ENCODE measurements at regions not wholly inside any gene's neighbourhood (a gene's known extent, or its start where the extent isn't known, plus 50 kb on each side); places are given as distances from the start of the nearest gene placed in this dataset.

- no peak for DNase-seq (ENCODE audit: low spot score in 2 of 2, unreplicated experiment in 2 of 2)
- no peak overlapping the region for H3K4me3 Mint-ChIP-seq
- H3K36me3 Mint-ChIP-seq, result peaks cover 7% of the 10 kb centered on the region
- H3K27me3 Mint-ChIP-seq (ENCODE audit: low read depth), result no peaks in the 10 kb centered on the region
- H3K27ac Mint-ChIP-seq, result no peak overlapping the region
- peaks cover 5% of the 10 kb centered on the region for H3K4me1 Mint-ChIP-seq
- H3K9me3 Mint-ChIP-seq, result peaks cover 46% of the 10 kb centered on the region
- TF ChIP-seq, protein P1, sequence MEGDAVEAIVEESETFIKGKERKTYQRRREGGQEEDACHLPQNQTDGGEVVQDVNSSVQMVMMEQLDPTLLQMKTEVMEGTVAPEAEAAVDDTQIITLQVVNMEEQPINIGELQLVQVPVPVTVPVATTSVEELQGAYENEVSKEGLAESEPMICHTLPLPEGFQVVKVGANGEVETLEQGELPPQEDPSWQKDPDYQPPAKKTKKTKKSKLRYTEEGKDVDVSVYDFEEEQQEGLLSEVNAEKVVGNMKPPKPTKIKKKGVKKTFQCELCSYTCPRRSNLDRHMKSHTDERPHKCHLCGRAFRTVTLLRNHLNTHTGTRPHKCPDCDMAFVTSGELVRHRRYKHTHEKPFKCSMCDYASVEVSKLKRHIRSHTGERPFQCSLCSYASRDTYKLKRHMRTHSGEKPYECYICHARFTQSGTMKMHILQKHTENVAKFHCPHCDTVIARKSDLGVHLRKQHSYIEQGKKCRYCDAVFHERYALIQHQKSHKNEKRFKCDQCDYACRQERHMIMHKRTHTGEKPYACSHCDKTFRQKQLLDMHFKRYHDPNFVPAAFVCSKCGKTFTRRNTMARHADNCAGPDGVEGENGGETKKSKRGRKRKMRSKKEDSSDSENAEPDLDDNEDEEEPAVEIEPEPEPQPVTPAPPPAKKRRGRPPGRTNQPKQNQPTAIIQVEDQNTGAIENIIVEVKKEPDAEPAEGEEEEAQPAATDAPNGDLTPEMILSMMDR (IDR thresholded peaks at IDR 0.05; ENCODE audit: unreplicated experiment), result no peak
Observed at GRCh38 chr11:109898592-109898991, 194.6 kb upstream of the ZC3H12C start.

DNA sequence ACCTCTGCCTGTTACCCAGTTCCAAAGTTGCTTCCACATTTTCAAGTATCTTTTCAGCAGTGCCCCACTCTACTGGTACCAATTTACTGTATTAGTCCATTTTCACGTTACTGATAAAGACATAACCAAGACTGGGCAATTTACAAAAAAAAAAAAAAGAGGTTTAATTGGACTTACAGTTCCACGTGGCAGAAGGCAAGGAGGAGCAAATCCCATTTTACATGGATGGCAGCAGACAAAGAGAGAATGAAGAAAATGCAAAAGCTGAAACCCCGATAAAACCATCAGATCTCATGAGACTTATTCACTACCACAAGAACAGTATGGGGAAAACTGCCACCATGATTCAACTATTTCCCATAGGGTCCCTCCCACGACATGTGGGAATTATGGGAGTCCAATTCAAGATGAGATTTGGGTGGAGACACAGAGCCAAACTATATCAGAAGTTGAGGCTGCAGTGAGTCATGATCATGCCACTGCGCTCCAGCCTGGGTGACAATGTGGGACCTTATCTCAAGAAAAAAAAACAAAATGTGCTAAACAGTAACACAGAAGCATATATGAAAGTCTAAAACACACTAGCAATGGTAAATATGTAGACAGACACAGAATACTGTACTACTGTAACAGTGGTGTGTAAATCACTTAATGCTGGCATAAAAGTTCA is 190.3 kb upstream of the ZC3H12C start:
- DNase-seq (ENCODE audit: low spot score in 2 of 2, unreplicated experiment in 2 of 2), result no peak
- TF ChIP-seq, protein P1 (IDR thresholded peaks at IDR 0.05; ENCODE audit: unreplicated experiment), result no peak
- peaks cover 7% of the 10 kb centered on the region for H3K36me3 Mint-ChIP-seq
- H3K27ac Mint-ChIP-seq, result no peak overlapping the region
- H3K4me1 Mint-ChIP-seq, result no peaks in the 10 kb centered on the region
- no peak overlapping the region for H3K4me3 Mint-ChIP-seq
- H3K9me3 Mint-ChIP-seq, result peaks cover 45% of the 10 kb centered on the region
- no peaks in the 10 kb centered on the region for H3K27me3 Mint-ChIP-seq (ENCODE audit: low read depth)

DNA sequence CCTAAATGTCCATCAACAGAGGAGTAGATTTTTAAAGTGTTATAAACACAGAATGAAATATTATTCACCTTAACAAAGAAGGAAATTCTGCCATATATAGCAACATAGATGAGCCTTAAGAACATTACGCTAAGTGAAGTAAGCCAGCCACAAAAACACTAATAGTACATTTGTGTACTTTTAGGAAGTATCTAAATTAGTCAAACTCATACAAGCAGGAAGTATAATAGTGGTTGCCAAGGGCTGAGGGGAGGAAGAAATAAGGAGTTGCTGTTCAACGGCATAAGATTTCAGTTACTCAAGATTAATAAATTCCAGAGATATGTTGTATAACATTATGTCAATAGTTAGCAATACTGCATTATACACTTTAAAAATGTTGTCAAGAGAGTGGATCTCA is 181.7 kb upstream of the ZC3H12C start:
- no peak overlapping the region for H3K4me3 Mint-ChIP-seq

DNA sequence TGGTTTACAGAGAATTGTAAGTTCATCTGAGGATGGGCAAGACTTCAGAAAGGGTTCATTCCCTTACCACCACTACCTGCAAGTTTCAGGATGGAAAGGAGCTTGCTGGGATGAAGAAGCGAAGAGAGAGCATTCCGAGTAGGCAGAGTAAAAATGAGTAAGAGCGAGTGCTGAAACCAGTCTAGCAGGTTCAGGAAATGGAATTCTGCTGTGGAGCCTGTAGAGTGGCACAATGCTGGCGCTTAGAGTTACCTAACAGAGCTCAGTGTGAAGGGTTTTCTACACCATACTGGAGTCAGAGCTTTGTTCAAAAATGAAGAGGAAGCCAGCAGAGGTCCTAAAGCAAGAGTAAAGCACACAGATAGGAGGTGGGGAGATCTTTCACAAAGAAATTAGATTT is 179.2 kb upstream of the ZC3H12C start:
- DNase-seq (ENCODE audit: low spot score in 2 of 2, unreplicated experiment in 2 of 2), result no peak
- peaks cover 25% of the 10 kb centered on the region for H3K9me3 Mint-ChIP-seq
- H3K4me1 Mint-ChIP-seq, result peaks cover 13% of the 10 kb centered on the region
- H3K27ac Mint-ChIP-seq, result peak overlapping the region; percentile 86
- H3K36me3 Mint-ChIP-seq, result no peaks in the 10 kb centered on the region
- TF ChIP-seq, protein P1 (IDR thresholded peaks at IDR 0.05; ENCODE audit: unreplicated experiment), result no peak
- no peaks in the 10 kb centered on the region for H3K27me3 Mint-ChIP-seq (ENCODE audit: low read depth)
- no peak overlapping the region for H3K4me3 Mint-ChIP-seq

More for the DNA sequence above, 181.7 kb upstream of the ZC3H12C start:
- DNase-seq (ENCODE audit: low spot score in 2 of 2, unreplicated experiment in 2 of 2), result no peak
- peaks cover 13% of the 10 kb centered on the region for H3K4me1 Mint-ChIP-seq
- H3K9me3 Mint-ChIP-seq, result peaks cover 29% of the 10 kb centered on the region
- TF ChIP-seq, protein P1 (IDR thresholded peaks at IDR 0.05; ENCODE audit: unreplicated experiment), result no peak
- no peaks in the 10 kb centered on the region for H3K27me3 Mint-ChIP-seq (ENCODE audit: low read depth)
- no peaks in the 10 kb centered on the region for H3K36me3 Mint-ChIP-seq
- H3K27ac Mint-ChIP-seq, result no peak overlapping the region

DNA sequence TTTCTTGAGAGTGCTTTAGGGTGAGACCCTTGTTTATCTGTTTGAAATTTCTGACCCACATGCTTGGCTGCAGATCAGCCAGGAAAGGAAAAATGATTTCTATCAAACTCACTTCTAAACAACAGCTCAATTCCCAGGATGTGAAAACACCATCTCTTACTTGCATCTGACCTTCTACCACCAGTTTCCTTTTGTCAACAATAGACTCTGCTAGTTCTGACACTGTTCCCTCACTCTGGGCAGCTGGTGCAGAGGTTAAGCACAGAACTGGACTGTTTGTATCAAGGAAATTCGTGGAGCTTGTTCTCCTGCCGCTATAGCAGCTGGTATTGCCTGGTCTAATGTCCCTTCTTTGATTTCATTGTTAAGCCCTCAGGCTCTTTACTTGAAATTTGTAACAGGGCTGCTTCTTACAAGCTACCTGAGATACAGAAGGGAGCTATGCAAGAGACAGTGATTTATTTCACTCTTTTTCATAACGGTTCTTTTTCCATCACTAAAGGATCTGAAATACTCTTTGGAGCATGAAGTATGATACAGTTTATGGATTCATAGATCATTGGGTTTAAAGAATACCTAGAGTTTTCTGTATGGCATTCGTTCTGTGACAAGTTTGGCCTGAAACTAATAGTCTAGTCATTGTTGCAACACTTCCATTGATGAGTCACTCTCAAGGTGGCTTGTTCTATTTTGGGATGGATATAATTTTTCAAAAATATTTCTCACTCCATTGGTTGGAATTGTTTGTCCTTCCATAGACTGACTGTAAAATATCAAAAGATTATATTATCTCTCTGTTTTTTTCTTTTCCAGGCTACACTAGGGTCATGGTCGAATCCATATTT is 178.2 kb upstream of the ZC3H12C start:
- H3K4me1 Mint-ChIP-seq, result peaks cover 13% of the 10 kb centered on the region
- peak overlapping the region; percentile 69 for H3K27ac Mint-ChIP-seq
- no peak overlapping the region for H3K4me3 Mint-ChIP-seq
- H3K36me3 Mint-ChIP-seq, result peaks cover 2% of the 10 kb centered on the region
- H3K27me3 Mint-ChIP-seq (ENCODE audit: low read depth), result no peaks in the 10 kb centered on the region
- peaks cover 30% of the 10 kb centered on the region for H3K9me3 Mint-ChIP-seq
- no peak for DNase-seq (ENCODE audit: low spot score in 2 of 2, unreplicated experiment in 2 of 2)
- TF ChIP-seq, protein P1 (IDR thresholded peaks at IDR 0.05; ENCODE audit: unreplicated experiment), result no peak
